Hippocampal formation (tissue), 2 donors: ENCODE measurements at regions not wholly inside any gene's neighbourhood (a gene's known extent, or its start where the extent isn't known, plus 50 kb on each side); places are given as distances from the start of the nearest gene placed in this dataset.
"Not testable (repeated sequence)": the region's sequence is repeated elsewhere in the genome, so short reads cannot be mapped to it uniquely, and the experiment has no call there.

Experiments used
- DNase-seq, 2 donors: peaks; one replicate each; lab custom pipeline; 2025; lab: John Stamatoyannopoulos, UW

GRCh38 chr21:28590676-28591075 lies 402.0 kb downstream of the LTN1 start:
- DNase-seq = no peak

- no peak for DNase-seq
These were observed 402.7 kb downstream of the LTN1 start for GRCh38 chr21:28590026-28590425.

- DNase-seq = no peak
These were observed 403.7 kb downstream of the LTN1 start for GRCh38 chr21:28588997-28589396.

GRCh38 chr21:28587748-28588147 lies 404.9 kb downstream of the LTN1 start:
- no peak for DNase-seq

GRCh38 chr21:28581976-28582375 lies 410.7 kb downstream of the LTN1 start:
- no peak for DNase-seq

- not testable (repeated sequence) for DNase-seq
These were observed 411.4 kb downstream of the LTN1 start for GRCh38 chr21:28581311-28581731.

GRCh38 chr21:28580585-28580984 lies 412.1 kb downstream of the LTN1 start:
- no peak for DNase-seq

GRCh38 chr21:28579986-28580550 lies 412.6 kb downstream of the LTN1 start:
- no peak for DNase-seq

GRCh38 chr21:28568692-28569091 lies 424.0 kb downstream of the LTN1 start:
- DNase-seq = no peak

- DNase-seq = not testable (repeated sequence)
These were observed 428.7 kb downstream of the LTN1 start for GRCh38 chr21:28563933-28564332.

- no peak for DNase-seq
These were observed 430.9 kb downstream of the LTN1 start for GRCh38 chr21:28561772-28562171.

- DNase-seq = no peak
These were observed 437.8 kb downstream of the LTN1 start for GRCh38 chr21:28554660-28555475.

GRCh38 chr21:28550057-28550825 lies 442.4 kb downstream of the LTN1 start:
- no peak for DNase-seq

GRCh38 chr21:28548291-28548690 lies 444.4 kb downstream of the LTN1 start:
- no peak for DNase-seq

GRCh38 chr21:28547766-28548165 lies 444.9 kb downstream of the LTN1 start:
- DNase-seq = no peak

- DNase-seq = no peak
These were observed 448.7 kb downstream of the LTN1 start for GRCh38 chr21:28543975-28544374.

- DNase-seq = no peak
These were observed 451.1 kb downstream of the LTN1 start for GRCh38 chr21:28541371-28542112.

GRCh38 chr21:28540514-28540913 lies 452.2 kb downstream of the LTN1 start:
- no peak for DNase-seq

- no peak for DNase-seq
These were observed 453.1 kb downstream of the LTN1 start for GRCh38 chr21:28539623-28539988.

GRCh38 chr21:28538987-28539622 lies 453.6 kb downstream of the LTN1 start:
- DNase-seq = no peak

GRCh38 chr21:28537371-28538079 lies 455.2 kb downstream of the LTN1 start:
- DNase-seq = no peak
